ENCODE measurements at regions not wholly inside any gene's neighbourhood (a gene's known extent, or its start where the extent isn't known, plus 50 kb on each side); places are given as distances from the start of the nearest gene placed in this dataset.

- no peak for TF ChIP-seq CTCF (IDR thresholded peaks at IDR 0.05)
- TF ChIP-seq POLR2A (IDR thresholded peaks at IDR 0.05), result no peak
Measured at GRCh38 chr3:4195006-4195405, 108.2 kb upstream of the SETMAR start.
